Sigmoid colon (tissue), 3 donors: ENCODE measurements at regions not wholly inside any gene's neighbourhood (a gene's known extent, or its start where the extent isn't known, plus 50 kb on each side); places are given as distances from the start of the nearest gene placed in this dataset.

Experiments used
- CTCF ChIP-seq, 4 experiments: fragments of 450-650 bp in 3 of 4; fragments of 200-600 bp in 1 of 4; IDR thresholded peaks; one replicate each; pipeline ENCODE4 v1.5.1; 2016 to 2019; ENCODE audit warnings: antibody characterized with exemption in 4 of 4, mild to moderate bottlenecking in 3 of 4, moderate library complexity in 2 of 4
- POLR2A ChIP-seq, 2 donors: fragments of 450-650 bp; IDR thresholded peaks; one replicate each; pipeline ENCODE4 v1.6.1; 2016; ENCODE audit warnings: antibody characterized with exemption in 2 of 2, mild to moderate bottlenecking in 2 of 2, moderate library complexity in 2 of 2

- TF ChIP-seq POLR2A (IDR thresholded peaks at IDR 0.05) (no peak), CTCF (IDR thresholded peaks at IDR 0.05) (no peak)
These were observed 881.8 kb downstream of the FSCB start for GRCh38 chr14:43625294-43625693.
